IMR-90 (cell line): ENCODE measurements at regions not wholly inside any gene's neighbourhood (a gene's known extent, or its start where the extent isn't known, plus 50 kb on each side); places are given as distances from the start of the nearest gene placed in this dataset.

Experiments
- ATAC-seq: fragments of 200-7000 bp; cut with Tn5 transposase; 2 replicates; pipeline ENCODE4 v1.9.1; 2020; ENCODE audit warnings: low read depth, mild to moderate bottlenecking, moderate library complexity
- BruUV-seq: library from RNA; stranded (reverse); fragments of 400-500 nt; replicated peaks from 2 replicates; lab custom pipeline; 2021; lab: Mats Ljungman, UMichigan
- CTCF ChIA-PET: fragments of 300-600 bp; formaldehyde crosslinking; extraction: SDS; loops from one replicate; lab custom pipeline; 2021; ENCODE audit warnings: antibody characterized with exemption; lab: Yijun Ruan, JAX
- POLR2A ChIA-PET: fragments of 300-600 bp; sonication (Branson Sonifier 250); formaldehyde crosslinking; loops from one replicate; lab custom pipeline; 2022; ENCODE audit warnings: antibody characterized with exemption; ENCODE audit not compliant: unreplicated experiment; lab: Charles Lee
- DNase-seq: peaks from one replicate; pipeline ENCODE4 v3.0.0; 2013
- H2AFZ ChIP-seq: replicated peaks from 2 replicates; pipeline ENCODE3; 2013; ENCODE audit warnings: low read length, mild to moderate bottlenecking; ENCODE audit not compliant: poor library complexity
- H2AK5ac ChIP-seq: 2 replicates; pipeline ENCODE4 v1.6.1; 2013; ENCODE audit warnings: low read depth, low read length, inconsistent platforms
- H2AK9ac ChIP-seq: replicated peaks from 2 replicates; pipeline ENCODE3; 2013; ENCODE audit warnings: mild to moderate bottlenecking, low read depth, low read length, moderate library complexity; ENCODE audit not compliant: poor library complexity
- H2BK120ac ChIP-seq: 2 replicates; pipeline ENCODE4 v1.6.1; 2013; ENCODE audit warnings: low read depth, low read length, inconsistent platforms
- H2BK15ac ChIP-seq: 3 replicates; pipeline ENCODE4 v1.6.1; 2013; ENCODE audit warnings: low read depth, low read length, inconsistent platforms
- H2BK20ac ChIP-seq: 2 replicates; pipeline ENCODE4 v1.6.1; 2013; ENCODE audit warnings: low read depth, mild to moderate bottlenecking, inconsistent platforms, low read length, moderate library complexity
- H2BK5ac ChIP-seq: 2 replicates; pipeline ENCODE4 v1.6.1; 2013; ENCODE audit warnings: mild to moderate bottlenecking, low read depth, low read length, inconsistent platforms; ENCODE audit not compliant: poor library complexity, severe bottlenecking
- H3K14ac ChIP-seq: replicated peaks from 2 replicates; pipeline ENCODE4 v1.6.1; 2013; ENCODE audit warnings: low read depth, low read length, inconsistent platforms
- H3K18ac ChIP-seq: 2 replicates; pipeline ENCODE4 v1.6.1; 2013; ENCODE audit warnings: low read depth, low read length, control low read depth
- H3K23ac ChIP-seq: 2 replicates; pipeline ENCODE4 v1.6.1; 2013; ENCODE audit warnings: low read depth, low read length, inconsistent platforms
- H3K27ac ChIP-seq: 2 replicates; pipeline ENCODE4 v1.5.1; 2013; ENCODE audit warnings: mild to moderate bottlenecking, control low read depth, low read length; ENCODE audit not compliant: insufficient read depth
- H3K27me3 ChIP-seq: 2 replicates; pipeline ENCODE4 v1.6.1; 2013; ENCODE audit warnings: low read length; ENCODE audit not compliant: control insufficient read depth, insufficient read depth
- H3K36me3 ChIP-seq: 2 replicates; pipeline ENCODE4 v1.6.1; 2013; ENCODE audit warnings: low read length, mixed read lengths; ENCODE audit not compliant: control insufficient read depth, insufficient read depth
- H3K4ac ChIP-seq: 2 replicates; pipeline ENCODE4 v1.6.1; 2013; ENCODE audit warnings: low read depth, low read length, inconsistent platforms
- H3K4me1 ChIP-seq: 2 replicates; pipeline ENCODE4 v1.6.1; 2013; ENCODE audit warnings: low read length, mixed read lengths; ENCODE audit not compliant: control insufficient read depth, insufficient read depth
- H3K4me2 ChIP-seq: 2 replicates; pipeline ENCODE4 v1.6.1; 2013; ENCODE audit warnings: low read depth, mild to moderate bottlenecking, control low read depth, low read length, moderate library complexity
- H3K4me3 ChIP-seq: 2 replicates; pipeline ENCODE4 v1.5.1; 2013; ENCODE audit warnings: low read depth, mild to moderate bottlenecking, control low read depth, low read length, moderate library complexity; ENCODE audit not compliant: insufficient read depth
- H3K56ac ChIP-seq: 2 replicates; pipeline ENCODE4 v1.6.1; 2013; ENCODE audit warnings: low read length, inconsistent platforms; ENCODE audit not compliant: insufficient read depth; ENCODE audit errors: extremely low read depth
- H3K79me1 ChIP-seq, 2 experiments: 2 replicates each; pipeline ENCODE4 v1.6.1; 2013; ENCODE audit warnings: low read length in 2 of 2, inconsistent platforms in 1 of 2, low read depth in 1 of 2
- H3K9ac ChIP-seq: 2 replicates; pipeline ENCODE4 v1.6.1; 2013; ENCODE audit warnings: low read depth, low read length, control low read depth
- H3K9me1 ChIP-seq: 2 replicates; pipeline ENCODE4 v1.6.1; 2013; ENCODE audit warnings: low read length, inconsistent platforms; ENCODE audit not compliant: insufficient read depth
- H3K9me3 ChIP-seq: 2 replicates; pipeline ENCODE4 v1.6.1; 2013; ENCODE audit warnings: low read length; ENCODE audit not compliant: control insufficient read depth, insufficient read depth
- H4K20me1 ChIP-seq: 2 replicates; pipeline ENCODE4 v1.6.1; 2013; ENCODE audit warnings: low read length, inconsistent platforms; ENCODE audit not compliant: insufficient read depth
- H4K5ac ChIP-seq: 2 replicates; pipeline ENCODE4 v1.6.1; 2013; ENCODE audit warnings: mild to moderate bottlenecking, low read depth, low read length, control low read depth
- H4K8ac ChIP-seq, 2 experiments: 2 replicates each; pipeline ENCODE4 v1.6.1; 2013; ENCODE audit warnings: low read depth in 2 of 2, low read length in 2 of 2, control low read depth in 1 of 2, inconsistent platforms in 1 of 2
- H4K91ac ChIP-seq: 2 replicates; pipeline ENCODE4 v1.6.1; 2013; ENCODE audit warnings: low read depth, low read length, inconsistent platforms; ENCODE audit not compliant: insufficient read depth
- BHLHE40 ChIP-seq: fragments of 150-350 bp; IDR thresholded peaks from 2 replicates; pipeline ENCODE4 v1.6.1; 2016; ENCODE audit warnings: mild to moderate bottlenecking, low read depth, low read length
- CTCF ChIP-seq: conservative IDR thresholded peaks from 2 replicates; pipeline ENCODE4 v1.5.1; 2012; ENCODE audit warnings: mild to moderate bottlenecking, low read depth, low read length, improper control_type of control experiment
- FOS ChIP-seq: fragments of 150-350 bp; IDR thresholded peaks from 2 replicates; pipeline ENCODE4 v1.6.1; 2016; ENCODE audit warnings: low read depth, low read length
- MAZ ChIP-seq: IDR thresholded peaks from 2 replicates; pipeline ENCODE4 v1.6.1; 2012; ENCODE audit warnings: low read depth, mild to moderate bottlenecking, low read length, improper control_type of control experiment, moderate library complexity, borderline replicate concordance
- MXI1 ChIP-seq: IDR thresholded peaks from 2 replicates; pipeline ENCODE4 v1.6.1; 2012; ENCODE audit warnings: low read depth, mild to moderate bottlenecking, low read length, moderate library complexity, borderline replicate concordance
- NFE2L2 ChIP-seq: fragments of 150-350 bp; IDR thresholded peaks from 2 replicates; pipeline ENCODE4 v1.6.1; 2016; ENCODE audit warnings: low read depth, mild to moderate bottlenecking, low read length
- POLR2A ChIP-seq: IDR thresholded peaks from 2 replicates; pipeline ENCODE4 v1.6.1; 2012; ENCODE audit warnings: mild to moderate bottlenecking, low read depth, low read length
- RAD21 ChIP-seq: IDR thresholded peaks from 2 replicates; pipeline ENCODE4 v1.6.1; 2012; ENCODE audit warnings: low read length, improper control_type of control experiment
- RCOR1 ChIP-seq: IDR thresholded peaks from 2 replicates; pipeline ENCODE4 v1.6.1; 2012; ENCODE audit warnings: mild to moderate bottlenecking, low read length, improper control_type of control experiment; ENCODE audit not compliant: insufficient replicate concordance
- RFX5 ChIP-seq: IDR thresholded peaks from 2 replicates; pipeline ENCODE4 v1.8.0; 2012; ENCODE audit warnings: low read depth, mild to moderate bottlenecking, low read length, moderate library complexity
- SMC3 ChIP-seq: fragments of 150-350 bp; IDR thresholded peaks from 2 replicates; pipeline ENCODE4 v1.6.1; 2016; ENCODE audit warnings: low read depth, mild to moderate bottlenecking, antibody characterized with exemption, low read length, moderate library complexity
- WGBS, 2 experiments: methylation state at CpG; one replicate each; pipeline versions ENCODE4 v1.1.5 to v1.1.7; 2013; ENCODE audit warnings: missing lambda C conversion rate in 2 of 2; ENCODE audit not compliant: insufficient read length in 1 of 2; ENCODE audit errors: extremely low coverage in 2 of 2; 5-methylcytosine and 5-hydroxymethylcytosine counted together
- dilution Hi-C: fragments of 300-500 bp; cut with HindIII; formaldehyde crosslinking; loops from one replicate; pipeline ENCODE4 v1.14.3; 2018; ENCODE audit warnings: low sequenced_read_pairs; ENCODE audit not compliant: unreplicated experiment
- in situ Hi-C: fragments of 300-500 bp; cut with MboI; formaldehyde crosslinking; loops from 3 replicates; pipeline ENCODE4 v1.14.3; 2019; ENCODE audit warnings: low sequenced_read_pairs, inconsistent platforms, mixed read lengths
- intact Hi-C: fragments of 100-400 bp; cut with micrococcal nuclease; formaldehyde crosslinking; loops from 2 replicates; pipeline ENCODE4 v1.10.0; 2022
- TF ChIP-seq, protein P1 (sequence below): fragments of 150-350 bp; IDR thresholded peaks from 2 replicates; pipeline ENCODE4 v1.6.1; 2017; ENCODE audit warnings: mild to moderate bottlenecking, antibody characterized with exemption, low read length, low read depth
- TF ChIP-seq, protein P2 (sequence below): fragments of 150-350 bp; IDR thresholded peaks from 2 replicates; pipeline ENCODE4 v1.6.1; 2016; ENCODE audit warnings: low read depth, mild to moderate bottlenecking, low read length, moderate library complexity, borderline replicate concordance

DNA sequence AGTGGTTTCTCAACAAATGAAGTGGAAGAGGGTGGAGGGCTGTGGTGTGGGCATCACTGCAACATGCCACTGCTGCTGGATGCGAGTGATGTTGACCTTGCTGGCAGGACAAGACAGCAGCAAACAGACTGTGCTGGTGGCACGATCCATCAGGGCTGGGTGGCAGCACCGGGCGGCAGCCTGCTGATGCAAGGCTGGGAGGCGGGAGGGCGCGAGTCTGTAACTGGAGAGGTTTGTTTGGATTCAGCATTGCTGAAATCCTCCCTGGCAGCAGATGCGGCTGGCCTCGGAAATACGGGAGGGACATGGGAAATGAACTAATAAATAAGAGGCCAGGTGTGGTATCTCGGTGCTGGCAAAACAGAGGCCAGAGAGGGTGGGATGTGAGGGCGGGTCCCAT is 224.2 kb downstream of the ENGASE start:
- no peak overlapping the region for H3K18ac ChIP-seq
- 23% methylated on average over 3 of the region's 12 CpGs; no CpG with 5 or more reads in 1 of the 2 experiments for WGBS, 2 experiments
- H4K20me1 ChIP-seq, result no peaks in the 10 kb centered on the region
- no peaks in the 10 kb centered on the region for H3K9me3 ChIP-seq
- no peaks in the 10 kb centered on the region for H3K9me1 ChIP-seq
- no peak overlapping the region for H3K4me2 ChIP-seq
- H2BK15ac ChIP-seq, result no peak overlapping the region
- no peak overlapping the region for H3K56ac ChIP-seq
- H2AFZ ChIP-seq, result no peak overlapping the region
- no peaks in the 10 kb centered on the region for H3K4me1 ChIP-seq
- H3K14ac ChIP-seq, result no peak overlapping the region
- no peak overlapping the region for H3K4ac ChIP-seq
- H3K23ac ChIP-seq, result no peak overlapping the region
- no peak overlapping the region for H2BK5ac ChIP-seq
- TF ChIP-seq, protein P1, sequence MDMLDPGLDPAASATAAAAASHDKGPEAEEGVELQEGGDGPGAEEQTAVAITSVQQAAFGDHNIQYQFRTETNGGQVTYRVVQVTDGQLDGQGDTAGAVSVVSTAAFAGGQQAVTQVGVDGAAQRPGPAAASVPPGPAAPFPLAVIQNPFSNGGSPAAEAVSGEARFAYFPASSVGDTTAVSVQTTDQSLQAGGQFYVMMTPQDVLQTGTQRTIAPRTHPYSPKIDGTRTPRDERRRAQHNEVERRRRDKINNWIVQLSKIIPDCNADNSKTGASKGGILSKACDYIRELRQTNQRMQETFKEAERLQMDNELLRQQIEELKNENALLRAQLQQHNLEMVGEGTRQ, result no peak
- no peak for TF ChIP-seq BHLHE40
- no peak for TF ChIP-seq SMC3
- TF ChIP-seq MXI1, result no peak
- TF ChIP-seq FOS, result no peak
- no peak for TF ChIP-seq RCOR1
- TF ChIP-seq CTCF, result no peak
- TF ChIP-seq, protein P2, sequence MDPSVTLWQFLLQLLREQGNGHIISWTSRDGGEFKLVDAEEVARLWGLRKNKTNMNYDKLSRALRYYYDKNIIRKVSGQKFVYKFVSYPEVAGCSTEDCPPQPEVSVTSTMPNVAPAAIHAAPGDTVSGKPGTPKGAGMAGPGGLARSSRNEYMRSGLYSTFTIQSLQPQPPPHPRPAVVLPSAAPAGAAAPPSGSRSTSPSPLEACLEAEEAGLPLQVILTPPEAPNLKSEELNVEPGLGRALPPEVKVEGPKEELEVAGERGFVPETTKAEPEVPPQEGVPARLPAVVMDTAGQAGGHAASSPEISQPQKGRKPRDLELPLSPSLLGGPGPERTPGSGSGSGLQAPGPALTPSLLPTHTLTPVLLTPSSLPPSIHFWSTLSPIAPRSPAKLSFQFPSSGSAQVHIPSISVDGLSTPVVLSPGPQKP, result no peak
- no peak for TF ChIP-seq RFX5
- no peak for TF ChIP-seq MAZ
- TF ChIP-seq RAD21, result no peak
- no peak for TF ChIP-seq NFE2L2
- no peak for TF ChIP-seq POLR2A
- intact Hi-C loops (no loop called here), in situ Hi-C loops (no loop called here), dilution Hi-C loops (no loop called here)
- H3K9ac ChIP-seq, result no peak overlapping the region
- no peak overlapping the region for H2BK120ac ChIP-seq
- BruUV-seq, result no TSS peak
- H3K27ac ChIP-seq, result no peak overlapping the region
- H3K79me1 ChIP-seq, result no peaks in the 10 kb centered on the region
- no peak overlapping the region for H2AK5ac ChIP-seq
- H4K91ac ChIP-seq, result no peak overlapping the region
- H4K5ac ChIP-seq, result no peak overlapping the region
- no peak overlapping the region for H3K4me3 ChIP-seq
- no peak for ATAC-seq
- H2AK9ac ChIP-seq, result no peak overlapping the region
- CTCF ChIA-PET, result no interaction called here
- no peaks in the 10 kb centered on the region for H3K36me3 ChIP-seq
- no peak for DNase-seq
- H3K27me3 ChIP-seq, result peaks cover 3% of the 10 kb centered on the region
- no peak overlapping the region for H4K8ac ChIP-seq
- no peak overlapping the region for H2BK20ac ChIP-seq
- POLR2A ChIA-PET, result no interaction called here
